ENCODE measurements at regions not wholly inside any gene's neighbourhood (a gene's known extent, or its start where the extent isn't known, plus 50 kb on each side); places are given as distances from the start of the nearest gene placed in this dataset.

DNA sequence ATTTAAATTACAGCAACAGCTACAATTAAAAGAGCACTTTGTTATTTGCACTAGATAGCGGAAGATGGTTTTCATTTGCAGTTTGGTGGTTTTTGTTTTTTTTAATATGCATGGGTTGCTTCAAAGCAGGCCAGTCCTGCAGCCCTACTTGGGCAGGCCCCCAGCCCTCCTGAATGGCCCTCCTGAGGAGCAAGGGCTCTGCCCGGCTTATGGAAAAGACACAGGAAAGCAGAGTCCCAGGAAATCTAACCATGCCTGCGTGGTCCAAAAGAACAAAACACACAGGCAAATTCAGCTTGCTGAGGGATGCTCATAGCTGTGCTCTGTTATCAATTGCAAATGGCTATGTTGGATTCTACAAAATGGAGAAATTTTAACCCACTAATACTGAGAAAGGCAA is 371.1 kb upstream of the ARID1B start:
- Histone ChIP-seq H3K4me3 (ENCODE audit: low read length) (no peak overlapping the region), H3K27me3 (ENCODE audit: control insufficient read depth, insufficient read depth, low read length) (no peaks in the 10 kb centered on the region), H3K27ac (ENCODE audit: low read length) (no peak overlapping the region), H3K36me3 (ENCODE audit: control insufficient read depth, insufficient read depth, low read length) (no peaks in the 10 kb centered on the region), H3K4me1 (ENCODE audit: control insufficient read depth, insufficient read depth, low read length) (no peaks in the 10 kb centered on the region), H3K9me3 (ENCODE audit: control insufficient read depth, low read depth, low read length) (no peaks in the 10 kb centered on the region)
- no CpG with 5 or more reads among the region's 3 CpGs for WGBS (ENCODE audit: insufficient coverage, low lambda C conversion rate)
- no peak for DNase-seq

GRCh38 chr6:156402628-156403027 is 374.6 kb upstream of the ARID1B start:
- no peaks in the 10 kb centered on the region for H3K4me1 ChIP-seq (ENCODE audit: control insufficient read depth, insufficient read depth, low read length)
- DNase-seq = no peak
- no peaks in the 10 kb centered on the region for H3K27me3 ChIP-seq (ENCODE audit: control insufficient read depth, insufficient read depth, low read length)
- no peaks in the 10 kb centered on the region for H3K9me3 ChIP-seq (ENCODE audit: control insufficient read depth, low read depth, low read length)
- H3K4me3 ChIP-seq (ENCODE audit: low read length) = no peak overlapping the region
- H3K27ac ChIP-seq (ENCODE audit: low read length) = no peak overlapping the region
- no peaks in the 10 kb centered on the region for H3K36me3 ChIP-seq (ENCODE audit: control insufficient read depth, insufficient read depth, low read length)

- no peak for DNase-seq
- no peaks in the 10 kb centered on the region for H3K9me3 ChIP-seq (ENCODE audit: control insufficient read depth, low read depth, low read length)
- peaks cover 3% of the 10 kb centered on the region for H3K27me3 ChIP-seq (ENCODE audit: control insufficient read depth, insufficient read depth, low read length)
- no peak overlapping the region for H3K4me3 ChIP-seq (ENCODE audit: low read length)
- H3K27ac ChIP-seq (ENCODE audit: low read length) = no peak overlapping the region
- H3K4me1 ChIP-seq (ENCODE audit: control insufficient read depth, insufficient read depth, low read length) = no peaks in the 10 kb centered on the region
- WGBS (ENCODE audit: insufficient coverage, low lambda C conversion rate) = no CpG with 5 or more reads among the region's 1 CpG
- no peaks in the 10 kb centered on the region for H3K36me3 ChIP-seq (ENCODE audit: control insufficient read depth, insufficient read depth, low read length)
These were observed 375.0 kb upstream of the ARID1B start for GRCh38 chr6:156402227-156402626.

DNA sequence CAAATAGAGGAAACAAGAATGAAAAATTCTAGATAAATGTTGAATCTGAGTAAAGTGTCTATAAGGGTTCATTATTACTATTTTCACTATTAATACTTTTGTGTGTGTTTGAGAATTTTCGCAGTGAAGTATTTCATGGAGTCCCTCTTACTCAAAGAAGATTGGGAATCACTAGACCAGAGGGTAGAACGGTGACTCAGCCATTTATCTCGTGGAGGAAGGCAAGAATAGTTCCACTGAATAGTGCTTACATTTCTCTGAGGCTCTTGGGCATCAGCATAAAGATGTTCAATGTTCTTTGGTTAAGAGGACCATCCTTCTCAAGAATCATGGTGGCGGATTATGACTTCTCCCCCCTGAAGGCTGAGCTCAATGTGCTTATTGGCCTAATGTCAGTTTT is 376.7 kb upstream of the ARID1B start:
- H3K27ac ChIP-seq (ENCODE audit: low read length) = no peak overlapping the region
- H3K36me3 ChIP-seq (ENCODE audit: control insufficient read depth, insufficient read depth, low read length) = no peaks in the 10 kb centered on the region
- WGBS (ENCODE audit: insufficient coverage, low lambda C conversion rate) = no CpG with 5 or more reads among the region's 4 CpGs

DNA sequence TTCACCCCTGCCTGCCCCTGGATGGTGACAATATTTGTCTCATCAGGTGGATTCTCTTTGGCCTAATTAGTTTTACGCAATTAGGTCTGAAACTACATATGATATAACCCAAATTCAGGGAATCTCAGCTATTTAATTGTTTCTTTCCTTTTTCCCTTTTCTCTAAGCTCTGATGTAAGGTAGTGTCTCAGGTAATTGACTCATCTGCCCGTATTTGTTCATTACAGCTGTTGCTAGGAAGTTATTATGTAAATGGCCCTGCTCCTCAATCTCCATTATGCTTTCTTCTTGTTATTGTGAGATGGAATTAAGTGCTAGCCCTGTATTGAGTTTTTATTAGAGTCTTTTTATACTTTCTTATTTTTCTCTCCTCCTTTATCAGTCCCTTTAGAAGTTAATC is 378.2 kb upstream of the ARID1B start:
- Histone ChIP-seq H3K27ac (ENCODE audit: low read length) (no peak overlapping the region), H3K36me3 (ENCODE audit: control insufficient read depth, insufficient read depth, low read length) (no peaks in the 10 kb centered on the region), H3K4me3 (ENCODE audit: low read length) (no peak overlapping the region), H3K27me3 (ENCODE audit: control insufficient read depth, insufficient read depth, low read length) (peaks cover 12% of the 10 kb centered on the region), H3K4me1 (ENCODE audit: control insufficient read depth, insufficient read depth, low read length) (no peaks in the 10 kb centered on the region), H3K9me3 (ENCODE audit: control insufficient read depth, low read depth, low read length) (no peaks in the 10 kb centered on the region)
- WGBS (ENCODE audit: insufficient coverage, low lambda C conversion rate) = 90% methylated on average over 2 of the region's 2 CpGs
- no peak for DNase-seq

More for the DNA sequence above, 376.7 kb upstream of the ARID1B start:
- no peak for DNase-seq
- H3K27me3 ChIP-seq (ENCODE audit: control insufficient read depth, insufficient read depth, low read length) = peaks cover 12% of the 10 kb centered on the region
- H3K9me3 ChIP-seq (ENCODE audit: control insufficient read depth, low read depth, low read length) = no peaks in the 10 kb centered on the region
- H3K4me1 ChIP-seq (ENCODE audit: control insufficient read depth, insufficient read depth, low read length) = no peaks in the 10 kb centered on the region
- H3K4me3 ChIP-seq (ENCODE audit: low read length) = no peak overlapping the region

DNA sequence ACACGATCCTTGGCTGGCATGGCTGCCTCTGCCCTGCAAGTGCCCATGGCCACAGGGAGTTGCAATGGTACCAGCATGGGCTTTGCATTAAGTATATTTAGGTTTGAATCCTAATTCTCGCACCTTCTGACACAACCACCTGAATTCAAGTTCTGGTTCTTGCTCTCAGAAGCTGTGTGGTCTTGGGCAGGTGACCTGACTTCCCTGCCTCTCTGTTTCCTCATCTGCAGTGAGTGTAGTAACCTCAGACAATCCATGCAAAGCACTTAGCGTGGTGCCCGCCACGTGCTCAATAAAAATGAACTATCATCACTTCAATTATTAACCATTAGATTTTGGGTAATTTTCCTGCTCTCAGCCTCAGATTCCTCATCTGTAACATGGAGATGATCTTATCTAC is 378.8 kb upstream of the ARID1B start:
- H3K27ac ChIP-seq (ENCODE audit: low read length) = no peak overlapping the region
- no CpG with 5 or more reads among the region's 5 CpGs for WGBS (ENCODE audit: insufficient coverage, low lambda C conversion rate)
- H3K27me3 ChIP-seq (ENCODE audit: control insufficient read depth, insufficient read depth, low read length) = peaks cover 12% of the 10 kb centered on the region

DNA sequence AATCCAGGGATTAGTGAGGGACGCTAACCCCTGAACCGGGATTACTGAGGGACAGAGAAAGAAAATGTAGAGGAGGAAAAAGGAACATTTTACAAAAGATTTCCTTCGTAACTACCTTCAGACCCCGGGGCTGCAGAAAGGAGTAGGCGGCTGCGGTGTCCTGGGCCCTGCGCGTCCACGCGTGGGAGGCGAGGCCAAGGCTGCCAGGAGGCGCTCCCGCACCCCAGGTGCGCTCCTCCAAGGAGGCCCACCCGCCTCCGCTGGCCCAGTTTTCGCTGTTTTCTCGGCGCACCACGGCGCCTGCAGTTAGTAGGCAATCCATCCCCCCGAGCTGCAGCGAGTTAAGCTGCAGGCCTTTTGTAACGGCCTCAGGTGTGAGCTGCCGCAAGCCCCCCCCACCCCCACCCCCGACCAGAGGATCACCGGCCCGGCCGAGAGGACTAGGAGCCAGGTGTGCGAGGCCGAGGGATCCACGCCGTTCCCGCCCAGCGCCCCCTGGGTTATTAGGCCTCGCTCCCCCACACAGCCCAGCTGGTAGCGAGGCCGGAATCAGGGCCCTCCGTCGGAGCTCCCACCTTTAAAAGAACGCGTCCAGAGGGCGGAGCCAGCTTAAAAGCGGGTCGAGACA is 380.3 kb upstream of the ARID1B start:
- Histone ChIP-seq H3K36me3 (ENCODE audit: control insufficient read depth, insufficient read depth, low read length) (no peaks in the 10 kb centered on the region), H3K4me1 (ENCODE audit: control insufficient read depth, insufficient read depth, low read length) (no peaks in the 10 kb centered on the region), H3K4me3 (ENCODE audit: low read length) (no peak overlapping the region), H3K27me3 (ENCODE audit: control insufficient read depth, insufficient read depth, low read length) (peaks cover 12% of the 10 kb centered on the region), H3K27ac (ENCODE audit: low read length) (no peak overlapping the region), H3K9me3 (ENCODE audit: control insufficient read depth, low read depth, low read length) (no peaks in the 10 kb centered on the region)
- DNase-seq = no peak
- WGBS (ENCODE audit: insufficient coverage, low lambda C conversion rate) = 70% methylated on average over 2 of the region's 45 CpGs

More for the DNA sequence above, 378.8 kb upstream of the ARID1B start:
- no peak for DNase-seq
- H3K4me1 ChIP-seq (ENCODE audit: control insufficient read depth, insufficient read depth, low read length) = no peaks in the 10 kb centered on the region
- no peak overlapping the region for H3K4me3 ChIP-seq (ENCODE audit: low read length)
- no peaks in the 10 kb centered on the region for H3K36me3 ChIP-seq (ENCODE audit: control insufficient read depth, insufficient read depth, low read length)
- H3K9me3 ChIP-seq (ENCODE audit: control insufficient read depth, low read depth, low read length) = no peaks in the 10 kb centered on the region

- 79% methylated on average over 5 of the region's 11 CpGs for WGBS (ENCODE audit: insufficient coverage, low lambda C conversion rate)
- H3K4me3 ChIP-seq (ENCODE audit: low read length) = no peak overlapping the region
These were observed 381.0 kb upstream of the ARID1B start for GRCh38 chr6:156396068-156396771.

GRCh38 chr6:156395276-156395675 is 381.9 kb upstream of the ARID1B start:
- WGBS (ENCODE audit: insufficient coverage, low lambda C conversion rate) = 100% methylated on average over 2 of the region's 6 CpGs
- Histone ChIP-seq H3K27me3 (ENCODE audit: control insufficient read depth, insufficient read depth, low read length) (peaks cover 12% of the 10 kb centered on the region), H3K4me1 (ENCODE audit: control insufficient read depth, insufficient read depth, low read length) (no peaks in the 10 kb centered on the region), H3K36me3 (ENCODE audit: control insufficient read depth, insufficient read depth, low read length) (no peaks in the 10 kb centered on the region), H3K9me3 (ENCODE audit: control insufficient read depth, low read depth, low read length) (no peaks in the 10 kb centered on the region), H3K27ac (ENCODE audit: low read length) (no peak overlapping the region), H3K4me3 (ENCODE audit: low read length) (no peak overlapping the region)
- DNase-seq = peak; percentile 14 to 46

More at GRCh38 chr6:156396068-156396771, 381.0 kb upstream of the ARID1B start:
- Histone ChIP-seq H3K4me1 (ENCODE audit: control insufficient read depth, insufficient read depth, low read length) (no peaks in the 10 kb centered on the region), H3K27ac (ENCODE audit: low read length) (no peak overlapping the region), H3K9me3 (ENCODE audit: control insufficient read depth, low read depth, low read length) (no peaks in the 10 kb centered on the region), H3K36me3 (ENCODE audit: control insufficient read depth, insufficient read depth, low read length) (no peaks in the 10 kb centered on the region), H3K27me3 (ENCODE audit: control insufficient read depth, insufficient read depth, low read length) (peaks cover 12% of the 10 kb centered on the region)
- DNase-seq = no peak

DNA sequence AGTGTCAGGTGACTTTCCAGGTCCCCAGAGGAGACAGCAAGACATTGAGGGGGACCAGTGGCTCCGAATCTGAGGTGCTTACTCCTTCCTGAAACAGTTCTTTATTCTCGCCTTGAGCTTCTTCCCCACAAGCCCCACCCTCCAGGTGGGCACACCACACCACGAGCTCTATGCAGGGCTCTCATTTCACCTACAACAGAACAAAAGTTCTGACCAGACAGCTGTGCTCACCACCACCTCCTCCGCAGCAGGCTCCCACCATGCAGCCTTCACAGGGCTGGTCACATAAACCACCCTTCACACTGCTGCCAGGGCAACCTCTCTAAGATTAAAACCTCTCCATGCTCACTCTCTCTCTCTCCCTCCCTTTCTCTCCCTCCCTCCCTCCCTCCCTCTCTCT is 384.5 kb upstream of the ARID1B start:
- no peak overlapping the region for H3K27ac ChIP-seq (ENCODE audit: low read length)
- no peaks in the 10 kb centered on the region for H3K9me3 ChIP-seq (ENCODE audit: control insufficient read depth, low read depth, low read length)
- peaks cover 12% of the 10 kb centered on the region for H3K27me3 ChIP-seq (ENCODE audit: control insufficient read depth, insufficient read depth, low read length)
- no peaks in the 10 kb centered on the region for H3K36me3 ChIP-seq (ENCODE audit: control insufficient read depth, insufficient read depth, low read length)
- DNase-seq = no peak
- no CpG with 5 or more reads among the region's 4 CpGs for WGBS (ENCODE audit: insufficient coverage, low lambda C conversion rate)
- no peaks in the 10 kb centered on the region for H3K4me1 ChIP-seq (ENCODE audit: control insufficient read depth, insufficient read depth, low read length)
- no peak overlapping the region for H3K4me3 ChIP-seq (ENCODE audit: low read length)

- 33% methylated on average over 2 of the region's 4 CpGs for WGBS (ENCODE audit: insufficient coverage, low lambda C conversion rate)
- H3K27ac ChIP-seq (ENCODE audit: low read length) = no peak overlapping the region
- DNase-seq = peak in 1 of 2 donors; percentile 14
- H3K27me3 ChIP-seq (ENCODE audit: control insufficient read depth, insufficient read depth, low read length) = peaks cover 6% of the 10 kb centered on the region
- no peaks in the 10 kb centered on the region for H3K9me3 ChIP-seq (ENCODE audit: control insufficient read depth, low read depth, low read length)
- H3K36me3 ChIP-seq (ENCODE audit: control insufficient read depth, insufficient read depth, low read length) = no peaks in the 10 kb centered on the region
- H3K4me1 ChIP-seq (ENCODE audit: control insufficient read depth, insufficient read depth, low read length) = no peaks in the 10 kb centered on the region
- no peak overlapping the region for H3K4me3 ChIP-seq (ENCODE audit: low read length)
These were observed 385.2 kb upstream of the ARID1B start for GRCh38 chr6:156391977-156392376.

All from large intestine (tissue), 3 donors.